Nephron progenitor cell (in vitro differentiated cells): ENCODE measurements at regions not wholly inside any gene's neighbourhood (a gene's known extent, or its start where the extent isn't known, plus 50 kb on each side); places are given as distances from the start of the nearest gene placed in this dataset.

Experiments used
- DNase-seq: peaks from one replicate; pipeline ENCODE4 v3.0.0; 2021
- H3K27ac Mint-ChIP-seq: 2 replicates; pipeline ENCODE4 v1.8.0; 2021; ENCODE audit warnings: mild to moderate bottlenecking, moderate library complexity, mixed read lengths
- H3K27me3 Mint-ChIP-seq: 2 replicates; pipeline ENCODE4 v1.8.0; 2021; ENCODE audit warnings: mild to moderate bottlenecking, low read depth, mixed read lengths; ENCODE audit not compliant: poor library complexity
- H3K36me3 Mint-ChIP-seq: 2 replicates; pipeline ENCODE4 v1.8.0; 2021; ENCODE audit warnings: low read depth, mixed read lengths
- H3K4me1 Mint-ChIP-seq: 2 replicates; pipeline ENCODE4 v1.8.0; 2021; ENCODE audit warnings: mixed read lengths
- H3K4me3 Mint-ChIP-seq: 2 replicates; pipeline ENCODE4 v1.8.0; 2021; ENCODE audit warnings: mild to moderate bottlenecking, moderate library complexity, mixed read lengths
- H3K9me3 Mint-ChIP-seq: 2 replicates; pipeline ENCODE4 v1.8.0; 2021; ENCODE audit warnings: mild to moderate bottlenecking, moderate library complexity, mixed read lengths
- TF ChIP-seq, protein P1 (sequence below): fragments of 200-600 bp; sonication (generic); IDR thresholded peaks from 2 replicates; pipeline ENCODE4 v1.5.0; 2021; ENCODE audit warnings: antibody characterized with exemption

DNA sequence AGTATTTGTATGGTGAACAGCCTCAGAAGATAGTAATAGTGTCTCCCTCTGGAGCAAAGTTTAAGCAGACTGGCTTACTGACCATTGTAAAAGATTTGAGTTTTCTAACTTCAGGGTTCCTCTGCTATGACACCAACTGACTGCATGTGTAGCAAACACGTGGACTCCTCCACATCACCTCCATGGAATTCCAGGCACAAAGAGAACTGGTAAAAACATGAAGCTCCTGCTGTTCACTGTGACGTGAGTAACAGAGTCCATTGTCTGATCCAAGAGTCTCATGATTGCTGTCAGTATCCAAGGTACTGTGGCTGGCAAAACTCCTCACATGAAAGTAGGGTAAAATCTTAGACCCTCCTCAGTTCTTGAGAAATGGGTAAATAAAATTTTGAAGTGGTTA, 107.6 kb upstream of the FAM9B start:
- TF ChIP-seq, protein P1, sequence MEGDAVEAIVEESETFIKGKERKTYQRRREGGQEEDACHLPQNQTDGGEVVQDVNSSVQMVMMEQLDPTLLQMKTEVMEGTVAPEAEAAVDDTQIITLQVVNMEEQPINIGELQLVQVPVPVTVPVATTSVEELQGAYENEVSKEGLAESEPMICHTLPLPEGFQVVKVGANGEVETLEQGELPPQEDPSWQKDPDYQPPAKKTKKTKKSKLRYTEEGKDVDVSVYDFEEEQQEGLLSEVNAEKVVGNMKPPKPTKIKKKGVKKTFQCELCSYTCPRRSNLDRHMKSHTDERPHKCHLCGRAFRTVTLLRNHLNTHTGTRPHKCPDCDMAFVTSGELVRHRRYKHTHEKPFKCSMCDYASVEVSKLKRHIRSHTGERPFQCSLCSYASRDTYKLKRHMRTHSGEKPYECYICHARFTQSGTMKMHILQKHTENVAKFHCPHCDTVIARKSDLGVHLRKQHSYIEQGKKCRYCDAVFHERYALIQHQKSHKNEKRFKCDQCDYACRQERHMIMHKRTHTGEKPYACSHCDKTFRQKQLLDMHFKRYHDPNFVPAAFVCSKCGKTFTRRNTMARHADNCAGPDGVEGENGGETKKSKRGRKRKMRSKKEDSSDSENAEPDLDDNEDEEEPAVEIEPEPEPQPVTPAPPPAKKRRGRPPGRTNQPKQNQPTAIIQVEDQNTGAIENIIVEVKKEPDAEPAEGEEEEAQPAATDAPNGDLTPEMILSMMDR: no peak
- no peaks in the 10 kb centered on the region for H3K36me3 Mint-ChIP-seq
- peaks cover 45% of the 10 kb centered on the region for H3K9me3 Mint-ChIP-seq
- no peak overlapping the region for H3K4me3 Mint-ChIP-seq
- no peaks in the 10 kb centered on the region for H3K27me3 Mint-ChIP-seq
- no peak overlapping the region for H3K27ac Mint-ChIP-seq
- peaks cover 28% of the 10 kb centered on the region for H3K4me1 Mint-ChIP-seq
- DNase-seq: no peak

DNA sequence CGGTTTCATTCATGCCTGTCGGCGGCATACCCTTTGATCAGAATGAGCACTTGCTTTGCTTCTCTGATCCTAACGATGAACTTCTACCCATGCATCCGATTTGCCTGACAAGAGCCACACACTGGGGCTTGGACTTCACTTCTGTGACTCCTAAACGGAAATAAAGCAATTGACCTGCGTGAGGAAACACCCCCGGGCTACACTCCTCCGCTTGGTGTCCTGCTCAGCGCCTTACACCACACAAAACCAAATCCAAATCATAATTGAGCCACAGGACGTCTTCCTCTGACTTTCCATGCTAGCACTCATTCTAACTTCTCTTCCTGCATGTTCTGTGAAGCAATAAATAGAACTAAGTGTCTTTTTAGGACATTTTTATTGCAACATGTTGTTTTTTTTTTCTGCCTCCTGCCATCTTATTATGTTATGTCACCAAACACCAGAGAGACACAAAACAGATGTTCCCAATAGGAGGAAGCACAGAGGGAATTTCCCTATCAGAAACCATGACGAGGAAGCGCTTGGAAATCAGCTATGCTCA, 110.8 kb upstream of the FAM9B start:
- TF ChIP-seq, protein P1: no peak
- Mint-ChIP-seq H3K36me3 (no peaks in the 10 kb centered on the region), H3K9me3 (peaks cover 33% of the 10 kb centered on the region), H3K4me1 (peaks cover 58% of the 10 kb centered on the region), H3K4me3 (no peak overlapping the region), H3K27ac (peak overlapping the region; percentile 20), H3K27me3 (no peaks in the 10 kb centered on the region)
- DNase-seq: no peak

DNA sequence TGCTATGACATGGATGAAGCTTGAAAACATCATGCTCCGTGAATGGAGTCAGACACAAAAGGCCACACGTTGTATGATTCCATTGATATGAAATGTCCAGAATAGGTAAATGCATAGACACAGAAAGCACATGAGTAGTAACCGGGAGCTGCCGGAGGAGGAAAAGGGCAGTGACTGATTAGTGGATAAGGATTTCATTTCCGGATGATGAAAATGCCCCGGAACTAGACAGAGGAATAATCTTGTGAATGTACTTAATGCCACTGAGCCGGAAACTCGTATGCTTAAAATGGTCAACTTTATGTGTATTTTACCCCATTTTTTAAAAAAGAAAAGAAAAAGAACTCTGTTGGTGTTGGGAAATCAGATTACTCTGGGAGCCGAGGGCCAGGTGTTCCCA, 112.7 kb upstream of the FAM9B start:
- Mint-ChIP-seq H3K4me1 (peaks cover 60% of the 10 kb centered on the region), H3K4me3 (no peak overlapping the region), H3K9me3 (peaks cover 35% of the 10 kb centered on the region), H3K36me3 (peaks cover 2% of the 10 kb centered on the region), H3K27me3 (no peaks in the 10 kb centered on the region), H3K27ac (no peak overlapping the region)
- TF ChIP-seq, protein P1: no peak
- DNase-seq: no peak

DNA sequence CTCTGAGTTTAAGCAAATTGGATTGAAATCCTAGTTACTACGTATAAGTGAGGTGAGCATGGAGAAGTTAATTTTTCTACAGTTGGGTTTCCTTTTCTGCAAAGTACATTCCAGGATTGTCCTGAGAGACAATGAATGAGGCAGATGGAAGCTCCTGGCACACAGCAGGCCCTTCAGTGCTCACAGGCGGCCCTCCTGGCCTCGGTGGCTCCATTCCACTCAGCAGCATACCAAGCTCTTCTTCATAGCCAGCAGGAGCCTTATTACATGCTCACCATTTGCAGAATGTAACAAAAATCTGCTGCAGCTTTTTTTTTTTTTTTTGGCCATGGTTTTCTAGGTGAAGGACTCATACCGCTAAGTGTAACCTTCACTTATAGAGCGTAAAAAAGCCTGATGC, 113.2 kb upstream of the FAM9B start:
- H3K27me3 Mint-ChIP-seq: no peaks in the 10 kb centered on the region
- TF ChIP-seq, protein P1: no peak
- H3K4me1 Mint-ChIP-seq: peaks cover 60% of the 10 kb centered on the region
- no peak overlapping the region for H3K27ac Mint-ChIP-seq
- H3K4me3 Mint-ChIP-seq: no peak overlapping the region
- no peak for DNase-seq
- peaks cover 39% of the 10 kb centered on the region for H3K9me3 Mint-ChIP-seq
- peaks cover 6% of the 10 kb centered on the region for H3K36me3 Mint-ChIP-seq

DNA sequence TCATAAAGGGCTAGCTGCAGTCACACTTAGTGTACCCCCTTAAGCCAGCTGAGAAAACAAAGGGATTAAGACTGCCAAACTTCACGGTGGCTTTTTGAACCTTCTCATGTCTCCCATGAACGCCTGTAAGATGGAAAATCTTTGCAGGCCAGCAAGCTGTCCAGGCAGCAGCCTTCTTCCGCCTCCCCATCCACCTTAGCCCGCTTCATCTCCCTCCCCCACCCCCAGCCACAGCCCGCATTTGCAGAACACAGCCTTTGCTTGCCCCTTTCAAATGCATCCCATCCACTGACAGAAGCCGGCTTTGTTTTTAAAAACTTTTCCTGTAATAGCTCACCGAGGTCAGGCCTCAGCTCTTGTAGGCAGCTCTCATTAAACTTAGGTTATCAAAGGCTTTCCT, 113.8 kb upstream of the FAM9B start:
- Mint-ChIP-seq H3K36me3 (peaks cover 6% of the 10 kb centered on the region), H3K4me1 (peaks cover 60% of the 10 kb centered on the region), H3K9me3 (peaks cover 44% of the 10 kb centered on the region), H3K27ac (no peak overlapping the region), H3K27me3 (no peaks in the 10 kb centered on the region), H3K4me3 (no peak overlapping the region)
- TF ChIP-seq, protein P1: no peak
- no peak for DNase-seq

DNA sequence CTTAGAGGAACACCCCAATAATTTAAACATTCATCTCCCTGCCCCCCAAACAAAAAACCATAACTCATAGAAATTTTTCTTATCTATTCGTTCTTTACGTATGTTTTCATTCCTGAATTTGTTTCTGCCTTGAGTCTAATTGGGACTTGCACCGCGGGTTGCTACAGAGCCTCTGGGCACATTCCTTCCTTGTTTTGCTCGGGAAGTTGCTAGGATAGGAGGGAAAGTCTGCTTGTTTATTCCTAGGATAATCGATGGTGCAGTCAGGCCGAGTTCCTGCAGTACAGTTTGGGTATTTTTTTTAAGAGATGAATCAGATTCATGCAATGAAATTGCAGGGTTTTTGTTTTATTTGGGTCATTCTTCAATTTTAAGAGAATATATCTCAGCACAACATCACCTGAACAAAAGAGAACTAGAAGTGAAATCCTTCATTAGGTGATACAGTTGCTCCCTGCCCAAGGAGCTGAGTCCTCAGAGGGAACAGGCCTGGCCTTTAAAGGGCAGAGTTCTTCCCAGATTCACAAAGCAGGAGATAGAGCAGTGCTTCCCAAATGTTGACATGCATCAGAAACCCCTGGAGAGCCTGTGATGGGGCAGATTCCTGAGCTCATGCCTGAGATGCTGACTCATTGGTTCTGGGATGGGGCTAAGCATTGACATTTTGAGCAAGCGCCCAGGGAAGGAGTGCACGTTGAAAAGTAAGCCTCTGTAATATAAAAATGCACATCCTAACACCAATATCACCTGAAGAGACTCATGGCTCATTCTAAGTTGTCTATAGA, 114.9 kb upstream of the FAM9B start:
- Mint-ChIP-seq H3K27ac (peak overlapping the region; percentile 31), H3K9me3 (peaks cover 55% of the 10 kb centered on the region), H3K4me3 (peak overlapping the region; percentile 18), H3K4me1 (peaks cover 59% of the 10 kb centered on the region), H3K36me3 (peaks cover 6% of the 10 kb centered on the region), H3K27me3 (no peaks in the 10 kb centered on the region)
- TF ChIP-seq, protein P1: no peak
- no peak for DNase-seq
